ENCODE measurements at regions not wholly inside any gene's neighbourhood (a gene's known extent, or its start where the extent isn't known, plus 50 kb on each side); places are given as distances from the start of the nearest gene placed in this dataset.
"Not testable (repeated sequence)": the region's sequence is repeated elsewhere in the genome, so short reads cannot be mapped to it uniquely, and the experiment has no call there.

DNA sequence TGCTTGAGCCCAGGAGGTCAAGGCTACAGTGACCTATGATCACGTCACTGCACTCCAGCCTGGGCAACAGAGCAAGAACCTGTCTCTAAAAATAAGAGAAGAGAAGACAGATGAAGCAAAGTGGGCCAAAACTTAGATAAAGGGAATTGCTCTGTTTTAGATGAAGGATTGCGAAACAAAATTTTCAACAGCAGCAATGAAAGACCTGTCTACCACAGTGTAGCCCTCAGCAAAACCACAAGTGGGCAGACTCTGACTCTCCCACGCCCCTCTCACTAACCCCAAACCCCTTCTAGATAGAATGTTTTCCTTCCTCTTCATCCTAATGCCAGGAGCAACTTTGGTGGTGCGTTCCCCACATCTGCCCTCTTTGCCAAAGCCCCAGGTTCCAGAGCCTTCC is 105.6 kb upstream of the ALDH3B2 start:
- no peak for DNase-seq (ENCODE audit: low read depth in 3 of 3, low spot score in 2 of 3)

DNA sequence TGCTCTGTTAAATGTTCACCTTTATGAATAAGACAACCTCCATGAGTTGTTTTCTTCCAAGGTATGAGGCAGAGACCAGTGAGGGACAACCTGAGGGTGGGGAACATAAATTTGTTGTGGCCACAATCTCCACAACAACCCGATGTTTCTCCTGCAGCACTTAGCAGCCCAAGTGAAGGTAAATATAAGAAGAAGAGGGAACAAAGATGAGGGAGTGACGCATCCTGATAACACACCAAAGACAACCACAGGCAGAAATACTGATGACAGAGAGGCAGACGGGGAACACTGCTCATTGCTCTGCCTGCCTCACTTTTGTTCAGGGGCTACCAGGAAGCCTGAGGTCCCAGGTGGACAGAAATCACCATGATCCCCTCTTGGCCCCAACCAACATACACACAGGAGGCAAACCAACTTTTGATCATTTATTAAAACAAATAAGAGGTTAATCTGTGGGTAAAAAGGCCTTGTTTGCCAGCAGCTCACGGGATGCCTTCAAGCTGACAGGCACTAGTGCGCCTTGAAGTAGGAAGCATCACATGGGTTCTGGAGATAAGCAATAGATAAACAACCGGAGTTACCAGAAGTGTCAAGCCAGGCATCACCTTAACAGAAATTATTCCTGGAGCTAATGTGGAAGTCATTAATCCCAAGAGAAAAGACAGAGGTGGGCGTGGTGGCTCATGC is 104.9 kb upstream of the ALDH3B2 start:
- DNase-seq (ENCODE audit: low read depth in 3 of 3, low spot score in 2 of 3): not testable (repeated sequence)

DNA sequence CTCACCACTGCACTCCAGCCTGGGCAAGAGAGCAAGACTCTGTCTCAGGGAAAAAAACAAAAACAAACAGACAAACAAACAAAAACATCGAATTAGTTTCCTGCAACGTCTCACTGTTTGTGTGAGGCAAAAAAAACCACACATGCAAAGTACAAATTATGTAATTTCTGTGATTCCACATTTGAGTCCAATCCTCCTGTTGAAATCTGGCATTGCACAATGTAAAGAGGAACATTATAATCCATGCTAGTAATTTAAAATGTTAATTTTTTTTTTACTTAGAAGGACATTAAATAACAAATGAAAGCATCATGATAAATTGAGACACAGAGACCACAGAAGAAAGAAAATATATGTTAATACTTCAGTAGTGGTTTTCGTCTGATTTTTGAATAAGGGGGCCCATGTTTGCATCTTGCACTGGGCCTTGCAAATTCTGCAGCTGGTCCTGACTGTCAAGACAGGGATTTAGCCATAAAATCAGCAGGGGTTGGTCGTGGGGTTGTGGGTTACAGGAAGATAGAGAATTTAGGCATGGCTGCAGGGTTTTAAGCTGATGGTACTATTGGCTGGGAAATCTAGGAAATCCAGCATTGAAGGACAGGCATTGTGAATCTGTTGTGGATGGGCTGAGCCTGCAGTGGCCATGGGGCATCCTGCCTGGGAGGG is 102.6 kb upstream of the ALDH3B2 start:
- DNase-seq (ENCODE audit: low read depth in 3 of 3, low spot score in 2 of 3): no peak

DNA sequence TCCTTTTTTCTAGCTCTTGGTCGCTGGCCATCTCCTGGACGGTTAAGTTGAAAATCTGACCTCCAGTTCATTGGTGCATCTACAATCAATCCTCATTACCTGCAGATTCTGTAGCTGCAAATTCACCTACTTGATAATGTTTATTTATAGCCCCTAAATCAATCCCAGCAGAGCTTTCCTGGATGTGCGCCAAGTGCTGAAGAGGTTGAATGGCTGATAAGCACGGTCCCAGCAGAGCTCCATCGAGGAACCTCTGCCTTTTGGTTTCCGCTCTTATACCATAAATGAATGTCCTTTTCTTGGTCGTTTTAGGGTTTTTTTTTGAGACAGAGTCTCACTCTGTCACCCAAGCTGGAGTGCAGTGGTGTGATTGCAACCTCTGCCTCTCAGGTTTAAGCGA is 99.8 kb upstream of the ALDH3B2 start:
- DNase-seq (ENCODE audit: low read depth in 3 of 3, low spot score in 2 of 3): not testable (repeated sequence)

DNA sequence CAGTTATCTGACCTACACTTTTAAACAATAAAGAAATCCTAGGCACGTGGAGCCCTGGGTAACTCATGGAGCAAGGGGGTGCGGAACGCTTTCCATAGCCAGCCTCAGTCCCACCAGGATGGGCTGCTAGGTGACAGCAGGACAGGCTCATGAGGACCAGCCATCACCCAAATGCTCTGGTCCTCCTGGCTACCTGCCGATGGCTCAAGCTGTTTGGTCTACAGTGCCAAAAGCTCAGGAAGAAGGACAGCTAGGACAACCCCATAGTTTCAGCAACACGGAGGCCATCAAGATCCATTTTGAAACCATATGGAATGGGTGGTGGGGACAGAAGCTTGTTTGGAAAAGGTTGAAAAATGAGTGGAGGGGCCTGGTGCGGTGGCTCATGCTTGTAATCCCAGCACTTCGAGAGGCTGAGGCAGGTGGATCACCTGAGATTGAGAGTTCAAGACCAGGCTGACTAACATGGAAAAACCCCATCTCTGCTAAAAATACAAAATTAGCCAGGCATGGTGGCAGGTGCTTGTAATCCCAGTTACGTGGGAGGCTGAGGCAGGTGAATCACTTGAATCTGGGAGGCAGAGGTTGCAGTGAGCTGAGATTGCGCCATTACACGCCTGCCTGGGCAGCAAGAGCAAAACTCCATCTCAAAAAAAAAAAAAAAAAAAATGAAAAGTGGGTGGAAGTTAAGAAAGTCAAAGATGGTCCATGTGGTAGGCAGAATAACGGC is 93.7 kb upstream of the ALDH3B2 start:
- DNase-seq (ENCODE audit: low read depth in 3 of 3, low spot score in 2 of 3): not testable (repeated sequence)

DNA sequence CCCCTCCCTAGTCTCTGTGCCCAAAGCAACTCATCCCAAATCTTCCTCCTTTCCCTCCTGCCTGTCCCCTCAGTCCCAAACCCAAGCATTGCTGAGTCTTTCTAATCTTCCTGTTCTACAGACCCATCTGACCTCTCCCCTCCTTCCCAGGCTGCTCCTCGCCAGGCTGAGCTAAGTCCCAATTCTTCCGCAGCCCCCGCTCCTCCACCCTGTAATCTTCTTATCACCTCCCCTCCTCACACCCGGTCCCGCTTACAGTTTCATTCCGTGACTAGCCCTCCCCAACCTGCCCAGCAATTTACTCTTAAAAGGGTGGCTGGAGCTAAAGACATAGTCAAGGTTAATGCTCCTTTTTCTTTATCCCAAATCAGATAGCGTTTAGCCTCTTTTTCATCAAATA is 86.8 kb upstream of the ALDH3B2 start:
- DNase-seq (ENCODE audit: low read depth in 3 of 3, low spot score in 2 of 3): not testable (repeated sequence)

DNA sequence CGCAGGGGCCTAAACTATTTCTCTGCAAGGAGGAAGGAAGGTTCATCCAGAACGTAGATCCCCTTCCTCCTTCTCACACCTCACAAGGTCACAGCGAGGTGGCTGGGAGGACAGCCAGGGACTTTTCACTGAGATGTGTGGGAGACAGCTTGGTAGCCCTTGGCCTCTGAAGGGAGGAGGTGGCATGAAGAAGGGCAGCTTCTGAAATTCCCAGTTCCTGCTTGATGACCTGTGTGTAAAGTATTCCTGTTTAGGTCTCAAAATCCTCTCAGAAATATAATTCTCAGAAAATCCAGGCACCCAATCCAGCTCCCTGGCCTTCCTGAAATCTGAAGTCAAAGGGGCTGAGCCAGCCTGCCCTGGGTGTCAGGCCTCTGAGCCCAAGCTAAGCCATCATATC is 84.9 kb upstream of the ALDH3B2 start:
- DNase-seq (ENCODE audit: low read depth in 3 of 3, low spot score in 2 of 3): not testable (repeated sequence)

DNA sequence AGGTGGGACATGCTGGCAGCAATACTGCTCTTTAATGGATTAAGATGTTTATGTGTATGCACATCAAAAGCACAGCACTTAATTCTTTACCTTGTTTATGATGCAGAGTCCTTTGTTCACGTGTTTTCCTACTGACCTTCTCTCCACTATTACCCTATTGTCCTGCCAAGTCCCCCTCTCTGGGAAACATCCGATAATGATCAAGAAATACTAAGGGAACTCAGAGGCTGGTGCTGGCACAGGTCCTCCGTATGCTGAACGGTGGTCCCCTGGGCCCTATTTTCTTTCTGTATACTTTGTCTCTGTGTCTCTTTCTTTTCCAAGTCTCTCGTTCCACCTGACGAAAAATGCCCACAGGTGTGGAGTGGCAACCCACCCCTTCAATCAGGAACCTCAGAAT is 84.0 kb upstream of the ALDH3B2 start:
- DNase-seq (ENCODE audit: low read depth in 3 of 3, low spot score in 2 of 3): not testable (repeated sequence)

DNA sequence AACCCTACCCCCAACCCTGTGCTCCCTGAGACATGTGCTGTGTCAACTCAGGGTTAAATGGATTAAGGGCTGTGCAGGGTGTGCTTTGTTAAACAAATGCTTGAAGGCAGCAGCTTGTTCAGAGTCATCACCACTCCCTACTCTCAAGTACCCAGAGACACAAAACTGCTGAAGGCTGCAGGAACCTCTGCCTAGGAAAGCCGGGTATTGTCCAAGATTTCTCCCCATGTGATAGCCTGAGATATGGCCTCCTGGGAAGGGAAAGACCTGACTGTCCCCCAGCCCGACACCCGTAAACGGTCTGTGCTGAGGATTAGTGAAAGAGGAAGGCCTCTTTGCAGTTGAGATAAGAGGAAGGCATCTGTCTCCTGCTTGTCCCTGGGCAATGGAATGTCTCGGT is 83.6 kb upstream of the ALDH3B2 start:
- DNase-seq (ENCODE audit: low read depth in 3 of 3, low spot score in 2 of 3): not testable (repeated sequence)

DNA sequence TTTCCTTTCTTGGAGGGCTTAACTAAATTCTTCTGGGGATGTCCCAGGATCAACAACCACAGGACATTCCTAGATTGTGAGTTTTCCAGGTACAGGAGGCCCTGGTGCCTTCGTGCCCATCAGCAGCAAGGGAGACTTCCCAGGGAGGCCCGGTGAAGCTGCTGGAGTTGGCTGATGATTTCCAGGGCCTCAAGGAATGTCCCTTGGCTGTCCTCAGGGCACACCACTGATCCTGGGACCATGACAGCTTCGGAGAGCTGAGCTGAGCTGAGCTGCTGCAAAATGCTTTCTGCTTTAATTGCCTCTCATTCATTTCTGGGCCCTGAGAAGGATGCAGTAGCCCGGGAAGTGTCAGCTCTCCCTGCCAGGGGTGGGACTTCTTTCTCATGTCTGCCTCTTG is 79.4 kb upstream of the ALDH3B2 start:
- not testable (repeated sequence) for DNase-seq (ENCODE audit: low read depth in 3 of 3, low spot score in 2 of 3)

DNA sequence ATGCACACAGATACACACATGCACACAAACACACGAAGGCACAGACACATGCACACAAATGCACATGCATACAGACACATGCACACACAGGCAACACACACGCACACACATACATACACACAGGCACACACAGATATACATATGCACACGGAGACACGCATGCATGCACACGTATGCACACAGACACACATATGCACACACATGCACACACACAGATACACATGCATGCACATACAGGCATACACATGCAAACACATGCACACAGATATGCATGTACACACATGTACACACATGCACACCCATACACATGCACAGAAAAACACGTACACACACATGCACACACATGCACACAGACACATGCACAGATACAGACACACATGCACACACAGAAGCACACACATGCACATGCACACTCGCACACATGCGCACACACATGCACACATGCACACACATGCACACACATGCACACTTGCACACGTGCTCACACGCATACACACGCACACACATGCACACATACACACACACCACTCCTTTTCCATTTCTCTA is 70.8 kb upstream of the ALDH3B2 start:
- no peak for DNase-seq (ENCODE audit: low read depth in 3 of 3, low spot score in 2 of 3)

DNA sequence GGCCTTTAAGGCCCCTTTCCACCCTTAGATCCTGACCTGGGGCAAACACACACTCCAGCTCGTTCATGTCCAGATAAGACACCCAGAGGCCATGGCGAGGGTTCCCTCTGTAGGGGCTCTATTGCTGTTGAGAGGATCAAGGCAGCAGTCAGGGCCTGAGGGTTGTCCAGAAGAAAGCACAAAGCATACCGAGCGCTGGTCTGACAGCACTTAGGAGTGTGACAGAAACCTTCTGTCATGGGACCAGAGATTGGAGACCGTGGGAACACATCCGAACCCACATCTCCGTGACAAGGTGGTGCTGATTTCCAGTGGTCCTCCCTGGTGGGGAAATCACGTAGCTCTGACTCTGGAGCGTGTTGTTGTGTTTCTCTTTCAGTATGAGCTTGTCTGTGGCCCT is 69.8 kb upstream of the ALDH3B2 start:
- DNase-seq (ENCODE audit: low read depth in 3 of 3, low spot score in 2 of 3): not testable (repeated sequence)

DNA sequence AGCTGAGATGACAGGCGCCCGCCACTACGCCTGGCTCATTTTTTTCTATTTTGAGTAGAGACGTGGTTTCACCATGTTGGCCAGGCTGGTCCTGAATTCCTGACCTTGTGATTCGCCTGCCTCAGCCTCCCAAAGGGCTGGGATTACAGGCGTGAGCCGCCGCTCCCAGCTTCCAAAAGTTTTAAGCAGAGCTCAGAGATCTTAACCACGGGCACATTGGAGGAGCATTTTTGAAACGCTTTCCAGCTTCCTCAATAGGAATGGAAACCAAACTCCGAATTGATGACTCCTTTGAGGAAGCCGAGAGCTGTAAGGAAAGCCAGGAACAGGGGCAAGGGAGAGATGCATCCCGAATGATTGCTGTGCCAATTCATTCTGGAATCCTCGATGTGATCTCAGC is 63.8 kb upstream of the ALDH3B2 start:
- DNase-seq (ENCODE audit: low read depth in 3 of 3, low spot score in 2 of 3): not testable (repeated sequence)

DNA sequence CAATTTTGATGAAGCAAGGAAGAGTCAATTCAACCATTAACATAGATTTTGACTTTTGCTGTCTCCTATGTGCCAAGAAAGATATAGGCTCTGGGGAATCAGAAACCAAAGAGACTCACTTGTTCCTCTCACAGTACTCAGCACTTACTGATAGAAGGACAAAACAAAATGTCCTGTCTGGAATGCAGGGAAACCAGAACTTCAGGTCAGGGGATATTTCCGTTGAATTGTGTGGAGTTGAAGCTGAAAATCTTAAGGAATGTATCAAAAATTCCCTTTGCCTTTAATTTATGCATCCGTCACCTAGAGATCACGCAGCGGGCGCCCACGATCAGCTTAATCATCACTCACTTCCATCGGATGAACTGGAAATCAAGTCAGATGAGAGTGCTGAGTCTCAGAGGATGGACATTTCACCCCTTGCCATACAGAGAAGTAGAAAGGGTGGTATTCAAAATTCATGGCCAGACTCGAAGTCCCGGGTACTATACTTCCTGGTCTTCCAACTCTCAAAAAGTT is 63.2 kb upstream of the ALDH3B2 start:
- not testable (repeated sequence) for DNase-seq (ENCODE audit: low read depth in 3 of 3, low spot score in 2 of 3)

DNA sequence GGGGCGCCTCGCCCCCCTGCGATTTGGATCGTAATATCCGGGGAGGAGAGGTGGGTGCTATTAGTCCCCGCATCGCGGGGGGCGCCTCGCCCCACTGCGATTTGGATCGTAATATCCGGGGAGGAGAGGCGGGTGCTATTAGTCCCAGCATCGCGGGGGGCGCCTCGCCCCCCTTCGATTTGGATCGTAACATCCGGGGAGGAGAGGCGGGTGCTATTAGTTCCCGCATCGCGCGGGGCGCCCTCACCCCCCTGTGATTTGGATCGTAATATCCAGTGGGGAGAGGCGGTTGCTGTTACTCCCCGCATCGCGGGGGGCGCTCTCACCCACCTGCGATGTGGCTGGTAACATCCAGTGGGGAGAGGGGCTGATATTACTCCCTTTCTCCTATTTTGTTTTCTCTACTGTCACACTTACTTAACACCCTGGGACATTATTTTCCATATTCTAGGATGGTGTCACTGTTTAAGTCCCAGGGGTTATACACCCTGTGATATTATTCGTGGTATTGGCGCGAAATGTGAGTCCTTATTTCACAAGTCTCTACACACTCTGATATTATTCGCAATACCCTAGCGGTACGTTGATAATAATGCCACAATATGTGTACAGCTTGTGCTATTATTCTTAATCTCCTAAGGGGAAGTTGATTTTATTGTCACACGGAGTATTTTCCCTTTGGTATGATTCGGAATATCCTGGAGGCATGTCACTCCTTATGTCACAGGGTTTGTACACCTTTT is 57.8 kb upstream of the ALDH3B2 start:
- DNase-seq (ENCODE audit: low read depth in 3 of 3, low spot score in 2 of 3): no peak

DNA sequence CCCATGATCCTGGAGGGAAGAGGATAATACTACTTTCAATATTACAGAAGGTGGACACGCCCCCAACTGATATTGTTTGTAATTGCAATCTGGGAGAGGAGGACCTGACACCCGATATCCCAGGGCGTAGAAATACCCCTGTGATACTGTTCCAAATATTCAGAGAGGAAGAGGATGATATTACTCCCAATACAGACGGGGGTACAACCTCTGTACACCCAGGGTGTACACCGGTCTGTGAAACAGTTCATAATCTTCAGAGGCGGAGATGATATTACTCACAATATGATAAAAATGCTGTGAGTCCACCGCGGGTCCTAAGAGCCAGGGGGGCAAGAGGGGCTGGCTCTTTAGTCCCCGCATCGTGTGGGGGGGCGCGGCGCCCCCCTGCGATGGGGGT is 57.2 kb upstream of the ALDH3B2 start:
- no peak for DNase-seq (ENCODE audit: low read depth in 3 of 3, low spot score in 2 of 3)

DNA sequence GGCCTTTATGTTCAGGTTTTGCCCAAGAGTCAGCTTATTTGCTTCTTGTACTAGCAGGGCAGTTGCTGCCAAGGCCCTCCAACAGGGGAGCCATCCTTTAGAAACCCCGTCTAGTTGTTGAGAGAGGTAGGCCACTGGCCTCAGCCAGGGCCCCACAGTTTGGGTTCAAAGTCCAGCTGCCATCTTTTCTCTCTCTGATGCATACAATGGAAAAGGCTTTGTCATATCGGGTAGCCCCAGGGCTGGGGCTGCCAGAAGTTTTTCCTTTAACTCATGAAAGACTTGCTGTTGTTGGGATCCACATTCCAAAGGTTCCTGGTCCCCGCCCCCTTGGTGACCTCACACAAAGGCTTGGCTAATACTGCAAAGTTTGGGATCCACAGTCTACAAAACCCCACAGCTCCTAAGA is 53.7 kb upstream of the ALDH3B2 start:
- DNase-seq (ENCODE audit: low read depth in 3 of 3, low spot score in 2 of 3): not testable (repeated sequence)

DNA sequence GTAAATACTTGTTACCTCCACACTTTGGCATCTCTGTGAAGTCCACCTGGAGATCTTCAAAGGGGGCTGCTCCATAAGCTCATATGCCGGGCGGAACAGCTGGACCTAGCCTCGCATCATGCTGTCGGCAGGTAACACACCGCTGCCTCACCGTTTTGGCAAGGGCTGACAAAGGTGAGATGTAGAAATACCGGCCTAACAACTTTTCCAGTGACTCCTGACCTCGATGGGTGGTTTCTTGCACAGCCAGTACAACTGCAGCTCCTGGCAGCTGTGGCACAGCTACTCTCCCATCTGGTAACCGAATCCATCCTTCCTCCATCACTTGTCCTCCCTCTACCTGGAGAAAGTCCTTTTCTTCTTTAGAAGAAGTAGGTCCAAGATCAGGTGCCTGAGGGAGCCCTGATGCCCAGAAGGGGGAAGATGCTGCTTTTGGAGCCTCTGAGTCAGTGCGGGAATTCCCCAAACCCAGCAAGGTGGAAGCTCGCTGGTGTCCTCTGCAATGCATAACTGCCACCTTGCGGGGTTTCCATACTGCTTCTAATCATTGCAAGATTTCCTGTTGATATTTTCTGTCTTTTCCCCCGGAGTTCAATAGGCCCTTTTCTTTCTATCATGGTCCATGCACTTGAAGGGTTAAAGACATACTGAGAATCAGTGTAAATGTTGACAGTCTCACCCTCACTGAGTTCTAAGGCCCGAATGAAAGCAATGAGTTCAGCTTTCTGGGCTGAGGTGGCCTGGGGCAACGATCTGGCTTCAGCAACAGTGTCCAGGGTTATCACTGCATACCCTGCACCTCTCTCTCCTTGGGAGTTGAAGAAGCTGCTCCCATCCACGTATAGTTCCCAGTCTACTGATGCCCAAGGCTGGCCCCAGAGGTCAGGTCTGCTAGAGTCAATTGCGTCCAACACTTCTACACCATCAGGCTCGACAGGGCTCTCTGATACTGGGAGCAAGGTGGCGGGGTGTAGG is 52.9 kb upstream of the ALDH3B2 start:
- DNase-seq (ENCODE audit: low read depth in 3 of 3, low spot score in 2 of 3): not testable (repeated sequence)

Data from right renal cortex interstitium (tissue), 3 donors.